Coronary artery (tissue), 2 donors: ENCODE measurements at regions not wholly inside any gene's neighbourhood (a gene's known extent, or its start where the extent isn't known, plus 50 kb on each side); places are given as distances from the start of the nearest gene placed in this dataset.

Experiments used
- DNase-seq: peaks from one replicate; pipeline ENCODE4 v3.0.0-alpha.2; 2017; ENCODE audit warnings: low spot score
- H3K27ac ChIP-seq, 2 donors: fragments of 200-600 bp; sonication (generic); one replicate each; pipeline ENCODE4 v1.5.1; 2016 to 2019
- H3K4me3 ChIP-seq: fragments of 200-600 bp; sonication (generic); 2 replicates; pipeline ENCODE4 v1.5.1; 2016; ENCODE audit warnings: mild to moderate bottlenecking, moderate library complexity
- CTCF ChIP-seq: fragments of 200-600 bp; sonication (generic); IDR thresholded peaks from one replicate; pipeline ENCODE4 v1.5.1; 2019; ENCODE audit warnings: antibody characterized with exemption

DNA sequence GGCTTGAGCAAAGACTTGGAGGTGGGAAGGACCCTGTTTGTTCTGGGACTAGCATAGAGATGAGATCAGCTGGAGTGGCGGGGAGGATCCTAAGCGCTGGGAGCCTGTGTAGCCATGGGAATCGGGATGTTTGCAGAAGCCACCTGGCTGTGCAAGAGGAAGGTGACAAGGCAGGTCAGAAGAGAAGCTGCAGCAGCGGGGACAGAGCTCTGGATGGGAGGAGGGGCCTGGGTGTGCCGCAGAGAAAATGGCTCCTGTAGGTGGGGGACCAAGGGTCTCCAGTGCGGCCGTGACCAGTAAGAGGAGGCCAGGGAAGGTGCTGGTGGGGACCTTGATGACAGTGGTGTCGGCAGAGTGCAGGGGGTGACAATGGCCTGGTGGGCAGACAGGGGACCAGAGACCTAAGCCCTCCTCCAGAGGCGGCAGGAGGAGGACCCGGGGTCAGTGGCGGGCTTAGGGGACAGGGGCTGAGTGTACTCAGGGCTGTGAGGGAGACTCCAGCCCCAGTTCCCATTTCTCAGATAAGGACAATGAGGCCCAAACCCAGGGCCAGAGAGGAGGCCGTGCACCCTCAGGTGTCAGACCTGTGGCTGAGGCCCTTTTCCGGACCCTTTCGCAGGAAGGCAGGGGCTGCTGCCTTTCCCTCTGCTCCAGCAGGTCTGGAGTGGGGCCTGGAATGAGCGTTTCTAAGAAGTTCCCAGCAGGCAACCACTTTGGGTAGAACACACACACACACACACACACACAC lies 206.6 kb upstream of the RTL1 start:
- DNase-seq: no peak
- Histone ChIP-seq H3K27ac (no peak overlapping the region), H3K4me3 (no peak overlapping the region)
- no peak for TF ChIP-seq CTCF

DNA sequence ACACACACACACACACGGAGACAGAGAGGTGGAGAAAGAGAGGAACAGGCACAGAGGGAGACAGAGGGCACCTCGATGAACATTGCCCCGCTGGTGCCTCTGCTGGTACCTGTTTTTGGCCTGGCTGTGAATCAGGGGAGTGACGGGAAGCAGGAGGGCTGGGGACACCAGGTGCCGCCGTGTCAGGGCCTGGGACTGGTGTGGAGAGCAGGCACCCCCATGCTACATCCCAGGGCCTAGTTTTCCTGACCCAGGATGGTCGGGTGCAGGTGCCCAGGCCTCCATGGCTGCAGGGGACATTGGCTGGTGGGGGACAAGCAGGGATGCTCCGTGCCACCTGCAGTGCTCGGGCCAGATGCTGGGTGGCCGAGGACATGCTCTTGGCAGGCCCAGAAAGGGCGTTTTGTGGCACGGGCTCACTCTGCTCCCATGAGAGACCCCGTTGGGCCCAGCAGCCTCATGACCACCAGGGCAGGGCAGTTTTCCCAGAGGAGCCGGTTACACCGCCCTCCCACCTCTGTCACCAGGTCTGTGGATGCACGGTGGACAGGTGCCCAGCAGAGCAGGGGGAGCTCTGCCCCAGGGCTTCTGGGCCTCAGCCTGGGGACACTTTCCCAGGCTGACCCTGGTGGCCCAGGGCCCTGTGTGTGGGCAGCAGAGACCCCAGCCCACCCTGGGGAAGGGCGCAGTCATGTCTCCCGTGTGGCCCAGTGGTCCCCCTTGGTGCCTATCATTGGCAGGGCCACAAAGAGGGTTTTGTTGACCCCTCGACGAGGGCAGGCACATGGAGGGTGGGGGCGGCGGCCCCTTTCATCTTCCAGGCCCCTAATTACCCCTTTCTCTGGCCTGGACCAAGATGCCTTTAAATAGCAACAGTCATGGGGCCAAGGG lies 207.5 kb upstream of the RTL1 start:
- no peak overlapping the region for H3K4me3 ChIP-seq
- H3K27ac ChIP-seq: no peak overlapping the region
- peak; percentile 62 for DNase-seq
- no peak for TF ChIP-seq CTCF

- peak; percentile 49 for DNase-seq
- Histone ChIP-seq H3K27ac (no peak overlapping the region), H3K4me3 (no peak overlapping the region)
These were observed 208.2 kb upstream of the RTL1 start for GRCh38 chr14:101111620-101112290.

DNA sequence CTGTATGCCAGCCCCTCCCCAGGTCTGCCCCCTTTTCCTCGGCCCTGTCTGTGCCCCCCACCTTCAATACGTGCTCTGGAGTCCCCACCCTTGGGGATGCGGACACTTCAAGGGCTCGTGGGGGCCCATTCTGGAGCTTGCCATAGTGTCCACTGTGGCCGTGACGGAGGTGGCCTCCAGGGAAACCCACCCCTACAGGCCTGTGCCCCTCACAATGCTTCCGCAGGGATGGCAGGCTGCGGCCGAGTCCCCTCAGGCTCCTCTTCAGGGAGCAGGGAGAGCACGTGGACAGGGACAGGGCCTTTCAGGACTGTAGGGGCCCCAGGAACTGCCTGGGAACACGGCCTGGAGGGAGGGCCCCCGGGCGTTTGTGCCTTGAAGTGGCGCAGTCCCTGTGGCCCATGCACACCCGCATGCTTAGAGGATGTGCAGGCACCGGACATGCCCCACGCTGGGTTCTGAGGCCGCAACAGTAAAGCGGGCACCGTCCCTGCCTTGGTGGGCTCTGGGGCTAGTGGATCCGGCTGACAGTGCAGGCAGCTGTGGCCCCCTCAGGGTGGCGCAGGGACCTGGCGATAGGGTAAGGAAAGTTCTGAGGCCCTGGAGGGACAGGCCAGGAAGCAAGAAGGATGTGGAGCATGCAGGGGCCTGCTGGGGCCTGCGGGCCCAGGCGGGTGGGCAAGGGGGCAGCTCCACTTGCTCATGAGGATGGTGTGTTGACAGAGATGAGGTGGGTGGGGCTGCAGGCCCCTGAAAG lies 209.0 kb upstream of the RTL1 start:
- no peak for DNase-seq
- no peak overlapping the region for H3K27ac ChIP-seq
- TF ChIP-seq CTCF: no peak

More at GRCh38 chr14:101111620-101112290, 208.2 kb upstream of the RTL1 start:
- no peak for TF ChIP-seq CTCF

DNA sequence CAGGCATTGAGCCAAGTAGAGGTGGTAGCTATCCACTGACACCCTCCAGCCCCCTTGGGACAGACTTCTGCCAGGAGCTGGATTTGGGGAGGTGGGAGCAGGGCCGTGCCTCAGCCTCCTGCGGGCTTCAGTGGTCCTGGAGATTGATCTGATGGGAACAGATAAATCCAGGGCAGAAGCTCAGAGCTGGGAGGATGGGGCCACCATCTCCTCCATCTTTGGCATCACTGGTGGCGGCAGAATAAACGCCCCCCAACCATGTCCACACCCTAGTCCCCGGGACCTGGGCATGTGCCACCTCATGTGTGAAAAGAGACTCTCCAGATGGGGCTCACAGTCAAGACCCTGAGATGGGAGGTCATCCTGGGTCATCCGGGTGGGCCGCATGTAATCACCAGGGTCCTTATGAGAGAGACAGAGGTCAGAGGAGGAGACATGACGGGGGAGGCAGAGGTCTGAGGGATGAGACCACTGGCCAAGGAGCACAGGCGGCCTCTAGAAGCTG lies 209.6 kb upstream of the RTL1 start:
- no peak overlapping the region for H3K27ac ChIP-seq

More for the DNA sequence above, 209.0 kb upstream of the RTL1 start:
- H3K4me3 ChIP-seq: no peak overlapping the region

More for the DNA sequence above, 209.6 kb upstream of the RTL1 start:
- no peak for DNase-seq
- TF ChIP-seq CTCF: no peak
- H3K4me3 ChIP-seq: no peak overlapping the region
